Choroid plexus epithelial cell (primary cell): ENCODE measurements at regions not wholly inside any gene's neighbourhood (a gene's known extent, or its start where the extent isn't known, plus 50 kb on each side); places are given as distances from the start of the nearest gene placed in this dataset.
A peak's percentile ranks its signal among the peaks of the same experiment; 100 is the strongest.

Experiments
- DNase-seq: peaks from one replicate; pipeline ENCODE4 v3.0.0-alpha.2; 2010; ENCODE audit warnings: low read depth
- H3K4me3 ChIP-seq: 2 replicates; pipeline ENCODE4 v1.5.1; 2011; ENCODE audit warnings: low read depth, mild to moderate bottlenecking, control low read depth, low read length, moderate library complexity
- CTCF ChIP-seq: conservative IDR thresholded peaks from 2 replicates; pipeline ENCODE4 v1.5.1; 2011; ENCODE audit warnings: low read depth, mild to moderate bottlenecking, control low read depth, inconsistent platforms, low read length, moderate library complexity

GRCh38 chr17:72419866-72420774, 299.3 kb downstream of the SOX9 start:
- H3K4me3 ChIP-seq, result no peak overlapping the region
- no peak for TF ChIP-seq CTCF
- no peak for DNase-seq

- no peak overlapping the region for H3K4me3 ChIP-seq
- no peak for DNase-seq
Observed at GRCh38 chr17:72420775-72421127, 299.9 kb downstream of the SOX9 start.

GRCh38 chr17:72421128-72422092, 300.6 kb downstream of the SOX9 start:
- peak; percentile 95 for DNase-seq
- TF ChIP-seq CTCF, result no peak
- H3K4me3 ChIP-seq, result no peak overlapping the region

More at GRCh38 chr17:72420775-72421127, 299.9 kb downstream of the SOX9 start:
- TF ChIP-seq CTCF, result no peak

- no peak for TF ChIP-seq CTCF
- DNase-seq, result no peak
- H3K4me3 ChIP-seq, result no peak overlapping the region
Observed at GRCh38 chr17:72422204-72422504, 301.3 kb downstream of the SOX9 start.

- DNase-seq, result peak; percentile 70
- H3K4me3 ChIP-seq, result no peak overlapping the region
- no peak for TF ChIP-seq CTCF
Observed at GRCh38 chr17:72422505-72423285, 301.9 kb downstream of the SOX9 start.

- H3K4me3 ChIP-seq, result no peak overlapping the region
- DNase-seq, result peak; percentile 46
Observed at GRCh38 chr17:72423286-72423589, 302.4 kb downstream of the SOX9 start.

More at GRCh38 chr17:72423286-72423589, 302.4 kb downstream of the SOX9 start:
- no peak for TF ChIP-seq CTCF
